Midbrain (tissue), 1 donor: ENCODE measurements at regions not wholly inside any gene's neighbourhood (a gene's known extent, or its start where the extent isn't known, plus 50 kb on each side); places are given as distances from the start of the nearest gene placed in this dataset.
A peak's percentile ranks its signal among the peaks of the same experiment; 100 is the strongest.

Source experiments
- DNase-seq: peaks from one replicate; lab custom pipeline; 2025; lab: John Stamatoyannopoulos, UW

DNA sequence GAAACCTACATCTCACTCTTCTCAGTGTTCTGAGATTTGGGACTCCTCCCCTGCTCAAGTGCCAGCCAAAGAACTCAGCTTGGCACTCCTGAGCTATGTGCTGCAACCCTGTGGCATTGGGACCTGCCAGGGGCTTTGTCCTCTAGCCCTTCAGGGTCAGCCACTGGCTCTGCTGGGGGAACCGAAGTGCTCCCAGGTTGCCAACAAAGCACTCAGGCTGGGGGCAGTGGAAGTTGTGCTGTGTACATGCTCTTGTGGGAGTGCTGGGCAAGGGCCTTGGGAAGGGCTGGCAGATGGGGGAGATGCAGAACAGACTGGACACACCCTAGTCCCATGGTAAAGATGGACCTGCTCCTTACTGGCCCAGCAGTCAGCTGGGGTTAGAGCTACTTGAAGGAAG, 498.6 kb downstream of the CAAP1 start:
- no peak for DNase-seq

DNA sequence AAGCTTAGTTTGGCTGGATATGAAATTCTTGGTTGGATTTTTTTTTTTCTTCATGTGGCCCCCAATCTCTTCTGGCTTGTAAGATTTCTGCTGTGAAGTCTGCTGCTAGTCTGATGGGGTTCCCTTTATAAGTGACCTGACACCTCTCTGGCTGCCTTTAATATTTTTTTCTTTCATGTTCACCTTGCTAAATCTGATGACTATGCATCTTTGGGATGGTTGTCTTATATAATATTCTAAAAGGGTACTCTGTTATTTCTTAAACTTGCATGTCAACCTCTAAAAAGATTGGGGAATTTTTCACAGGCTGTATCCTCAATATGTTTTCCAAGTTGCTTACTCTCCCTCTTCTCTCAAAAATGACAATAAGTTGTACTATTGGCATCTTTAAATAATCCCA, 500.0 kb downstream of the CAAP1 start:
- DNase-seq, result no peak

GRCh38 chr9:26391036-26391435, 501.6 kb downstream of the CAAP1 start:
- DNase-seq, result no peak

DNA sequence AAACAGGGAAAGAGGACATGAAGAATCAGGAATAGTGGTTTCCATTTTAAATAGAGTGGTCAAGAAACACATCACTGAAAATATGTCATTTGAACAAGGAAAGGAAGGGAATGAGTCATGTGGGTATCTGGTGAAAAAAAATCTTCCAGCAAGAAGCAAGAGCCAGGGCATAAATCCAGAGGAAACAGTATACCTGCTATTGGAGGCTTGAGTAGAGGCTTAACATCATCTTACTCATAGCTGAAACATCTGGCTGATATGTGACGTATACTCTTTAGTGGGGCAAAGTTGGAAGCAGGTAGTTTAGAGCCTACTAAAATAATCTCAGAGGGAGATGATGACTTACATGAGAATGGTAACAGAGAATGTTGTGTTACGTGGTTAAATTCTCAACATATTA, 517.2 kb downstream of the CAAP1 start:
- DNase-seq, result no peak

GRCh38 chr9:26373616-26374015, 519.0 kb downstream of the CAAP1 start:
- no peak for DNase-seq

- no peak for DNase-seq
Measured at GRCh38 chr9:26371236-26371635, 521.4 kb downstream of the CAAP1 start.

GRCh38 chr9:26369093-26369492, 523.5 kb downstream of the CAAP1 start:
- no peak for DNase-seq

DNA sequence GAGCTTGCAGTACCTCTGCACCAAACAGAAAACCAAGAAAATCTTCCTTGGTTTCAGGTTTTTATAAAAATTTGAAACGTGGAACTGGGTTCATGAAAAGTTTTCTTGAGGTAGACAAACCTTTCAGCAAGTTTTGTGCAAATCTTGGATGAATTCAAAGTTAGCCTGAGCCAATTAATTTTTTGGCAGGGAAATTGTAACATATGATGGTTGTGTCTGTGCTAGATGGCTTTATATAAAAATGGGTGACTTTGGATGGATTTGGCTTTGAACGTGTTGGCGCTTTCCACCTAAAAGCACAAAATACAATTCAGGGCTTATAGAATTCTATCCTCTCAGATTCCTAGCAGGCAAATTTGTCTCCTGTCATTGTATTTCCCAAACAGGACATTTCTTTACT, 524.4 kb downstream of the CAAP1 start:
- no peak for DNase-seq

DNA sequence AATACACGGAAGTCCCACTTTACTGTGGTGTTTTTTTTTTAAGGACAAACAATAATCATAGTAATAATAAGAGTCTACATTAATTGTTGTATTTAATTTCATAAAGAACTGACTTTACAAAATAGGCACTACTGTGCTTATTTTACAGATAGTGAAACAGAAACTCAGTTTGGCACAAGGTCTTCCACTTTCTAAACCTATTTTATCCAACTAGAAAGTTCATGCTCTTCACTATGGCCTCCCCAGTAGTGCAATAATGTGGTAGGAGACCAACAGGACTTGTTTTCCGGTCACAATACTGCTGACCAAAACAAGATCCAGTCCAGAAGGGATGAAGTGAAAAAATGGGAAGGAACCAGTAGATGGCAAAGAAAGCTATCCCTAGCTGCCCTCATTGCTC, 531.6 kb downstream of the CAAP1 start:
- no peak for DNase-seq

DNA sequence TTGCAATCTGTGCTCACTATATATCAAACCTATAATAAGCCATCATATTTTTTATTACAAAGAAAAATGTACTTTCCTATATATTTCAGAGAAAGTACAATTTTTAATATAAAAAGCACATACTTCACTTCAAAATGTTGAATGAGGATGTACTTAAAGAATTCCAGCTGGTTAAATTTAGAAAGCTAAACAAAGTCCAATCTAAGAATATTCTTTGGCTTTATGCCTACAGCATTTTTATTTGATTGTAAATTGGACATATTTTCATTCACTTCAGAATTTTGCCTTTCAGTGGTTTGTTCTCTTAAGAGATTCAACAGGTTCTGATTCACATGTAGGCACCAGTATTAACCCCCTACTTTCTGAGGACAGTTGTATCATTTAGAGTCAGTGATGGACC, 533.8 kb downstream of the CAAP1 start:
- no peak for DNase-seq

GRCh38 chr9:26357803-26358344, 534.7 kb downstream of the CAAP1 start:
- peak; percentile 39 for DNase-seq

DNA sequence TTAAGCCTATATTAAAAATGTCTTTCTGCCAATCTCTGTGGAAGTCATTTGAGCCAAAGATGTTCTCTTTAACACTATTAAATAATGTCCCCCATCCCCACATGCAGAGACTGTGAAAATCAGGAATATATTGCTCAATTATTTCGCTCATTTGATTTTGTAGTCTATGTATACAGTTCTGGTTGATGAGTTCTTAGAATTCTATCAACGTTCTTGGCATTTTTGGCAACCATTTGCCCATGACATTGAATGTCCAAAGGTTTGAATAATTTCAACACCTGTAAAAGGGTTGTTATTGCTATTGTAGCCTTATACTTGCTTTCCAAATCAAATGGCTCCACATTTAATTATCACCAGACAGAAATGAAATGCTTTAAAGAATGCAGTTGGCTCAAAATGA, 536.1 kb downstream of the CAAP1 start:
- no peak for DNase-seq

- DNase-seq, result no peak
Measured at GRCh38 chr9:26346942-26347477, 545.6 kb downstream of the CAAP1 start.

GRCh38 chr9:26341545-26341944, 551.1 kb downstream of the CAAP1 start:
- no peak for DNase-seq

DNA sequence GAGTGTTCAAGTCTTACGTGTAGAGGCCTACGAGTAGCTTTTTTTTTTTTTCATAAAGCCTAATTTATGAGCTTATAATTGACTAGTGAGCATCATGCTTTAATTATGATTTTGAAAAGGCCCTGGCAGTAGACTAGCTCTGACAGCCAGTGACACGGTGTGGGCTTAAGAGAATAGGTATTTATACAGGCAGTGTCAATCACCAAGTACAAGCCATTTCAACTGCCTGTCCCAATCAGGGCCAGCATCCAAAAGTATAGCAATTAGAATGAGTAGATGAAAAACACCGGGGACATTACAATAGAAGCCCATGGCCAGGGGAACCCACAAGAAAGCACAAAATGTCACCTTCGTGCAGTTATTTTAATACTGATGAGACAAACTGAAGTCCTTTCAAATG, 552.8 kb downstream of the CAAP1 start:
- DNase-seq, result no peak

GRCh38 chr9:26335116-26335515, 557.5 kb downstream of the CAAP1 start:
- no peak for DNase-seq

- DNase-seq, result no peak
Measured at GRCh38 chr9:26334706-26335105, 557.9 kb downstream of the CAAP1 start.

GRCh38 chr9:26331223-26331622, 561.4 kb downstream of the CAAP1 start:
- DNase-seq, result no peak

DNA sequence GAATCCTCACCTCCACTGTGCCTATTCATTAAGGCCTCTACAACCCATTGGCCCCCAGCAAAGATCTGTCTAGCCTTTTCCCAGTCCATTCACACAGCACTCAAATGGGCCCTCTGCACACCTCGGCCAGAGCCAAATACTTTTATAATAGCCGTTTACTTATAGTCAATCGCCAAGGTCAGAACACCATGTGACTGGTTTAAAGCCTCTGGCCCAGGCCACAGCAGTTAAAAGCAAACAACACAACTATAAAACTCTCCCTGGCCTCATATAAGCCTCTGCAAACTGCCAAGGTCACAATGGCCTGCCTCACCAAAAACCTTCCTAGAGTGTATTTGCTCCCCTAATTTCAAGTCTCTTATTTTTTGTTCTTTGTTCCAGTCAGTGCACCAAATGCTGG, 562.6 kb downstream of the CAAP1 start:
- DNase-seq, result no peak

DNA sequence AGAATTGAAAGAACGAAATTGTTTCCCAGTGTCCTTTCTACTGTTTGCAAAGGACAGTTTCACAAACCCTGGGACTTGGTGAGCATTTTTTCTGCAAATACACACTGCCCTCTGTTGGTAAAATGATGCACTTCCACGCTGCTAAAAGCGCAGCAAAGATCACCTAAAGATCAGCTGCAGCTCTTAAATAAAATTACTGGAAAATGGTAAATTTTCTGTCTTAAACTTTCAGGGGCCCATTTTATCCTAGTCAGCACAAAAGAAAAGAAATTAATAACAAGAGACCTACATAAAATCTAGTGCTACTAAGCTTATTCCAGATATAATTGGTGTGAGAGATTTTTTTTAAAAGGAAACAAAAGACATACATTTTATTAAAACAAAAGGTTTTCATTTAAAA, 566.0 kb downstream of the CAAP1 start:
- peak; percentile 76 for DNase-seq

DNA sequence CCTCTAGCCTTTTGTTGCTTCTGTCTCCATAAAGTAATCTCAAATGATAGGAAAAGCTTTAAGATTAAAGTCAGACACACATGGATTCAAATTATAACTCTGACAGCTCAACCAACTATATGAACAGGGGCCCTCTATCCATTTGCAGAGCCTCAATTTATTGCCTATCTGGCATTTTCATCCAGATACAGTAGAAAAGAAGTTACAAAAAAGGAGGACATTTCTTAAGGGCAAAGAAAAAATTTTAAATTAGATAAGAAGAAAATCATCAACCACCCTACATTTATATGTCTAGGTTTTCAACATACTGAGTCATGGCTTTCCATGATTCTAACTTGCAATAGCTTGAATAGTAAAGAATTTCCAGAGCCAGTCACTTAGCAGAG, 567.2 kb downstream of the CAAP1 start:
- DNase-seq, result no peak

DNA sequence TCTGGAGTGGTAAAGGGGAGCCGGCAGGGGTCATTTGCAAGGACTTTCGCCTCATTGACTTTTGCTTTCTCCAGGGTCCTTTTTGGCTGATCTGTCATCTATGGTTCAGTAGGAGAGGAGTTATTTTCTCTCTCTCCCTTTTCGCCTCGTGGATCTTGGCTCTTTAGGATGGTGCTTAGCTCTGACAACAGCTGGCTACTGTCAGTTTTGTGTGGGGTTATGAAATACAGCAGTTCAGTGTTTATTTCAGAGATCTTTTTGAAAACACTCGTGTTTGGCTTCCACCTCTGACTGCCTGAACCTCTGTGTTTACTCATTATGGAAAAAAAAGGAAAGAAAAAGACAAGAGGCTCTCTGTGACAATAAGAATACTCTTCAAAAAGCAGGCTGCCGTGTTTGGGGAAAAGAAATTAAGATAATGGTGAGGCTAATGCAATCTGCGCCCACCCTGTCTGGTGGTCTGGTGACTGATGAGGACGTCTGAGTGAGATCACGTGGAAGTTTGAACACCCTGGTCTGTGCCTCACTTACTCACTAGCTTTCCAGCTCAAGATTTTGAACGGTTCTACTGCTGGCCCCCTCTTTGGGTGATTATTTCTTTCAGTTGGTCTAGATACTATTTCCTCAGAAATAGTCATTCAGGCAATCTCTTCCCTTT, 567.7 kb downstream of the CAAP1 start:
- DNase-seq, result no peak

GRCh38 chr9:26321935-26322334, 570.7 kb downstream of the CAAP1 start:
- DNase-seq, result no peak

DNA sequence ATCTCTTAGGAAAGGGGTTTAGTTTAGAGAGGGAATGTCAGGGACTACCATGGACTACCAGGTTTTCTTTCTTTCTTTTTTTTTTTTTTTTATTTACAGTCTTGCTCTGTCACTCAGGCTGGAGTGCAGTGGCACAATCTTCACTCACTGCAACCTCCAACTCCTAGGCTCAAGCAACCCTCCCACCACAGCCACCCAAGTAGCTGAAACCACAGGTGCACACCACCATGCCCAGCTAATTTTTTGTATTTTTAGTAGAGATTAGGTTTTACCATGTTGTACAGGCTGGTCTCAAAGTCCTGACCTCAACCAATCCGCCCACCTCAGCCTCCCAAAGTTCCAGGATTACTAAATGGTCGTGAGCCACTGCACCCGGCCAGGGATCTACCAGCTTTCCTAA, 572.7 kb downstream of the CAAP1 start:
- no peak for DNase-seq
